A549 (cell line): ENCODE measurements at regions not wholly inside any gene's neighbourhood (a gene's known extent, or its start where the extent isn't known, plus 50 kb on each side); places are given as distances from the start of the nearest gene placed in this dataset.
"Not testable (repeated sequence)": the region's sequence is repeated elsewhere in the genome, so short reads cannot be mapped to it uniquely, and the experiment has no call there.

ENCODE experiments used
- CEBPB ChIP-seq, 2 experiments: fragments of >200 bp in 1 of 2; sonication (Bioruptor Twin) in 1 of 2; formaldehyde crosslinking in 1 of 2; IDR thresholded peaks; 2 replicates each; pipeline ENCODE4 v1.6.1; 2012 to 2016
- CTCF ChIP-seq: fragments of >200 bp; sonication (Bioruptor Twin); formaldehyde crosslinking; IDR thresholded peaks from 3 replicates; pipeline ENCODE4 v1.5.1; 2016
- EHMT2 ChIP-seq: fragments of 200-600 bp; sonication (generic); IDR thresholded peaks from 2 replicates; pipeline ENCODE4 v1.6.1; 2016; ENCODE audit warnings: antibody characterized with exemption, low read depth, mild to moderate bottlenecking, moderate library complexity
- ESRRA ChIP-seq: fragments of 150-350 bp; IDR thresholded peaks from 2 replicates; pipeline ENCODE4 v1.6.1; 2014; ENCODE audit warnings: mild to moderate bottlenecking, low read length, borderline replicate concordance
- HMGXB4 ChIP-seq: fragments of 250-450 bp; sonication (Bioruptor Pico); IDR thresholded peaks from 2 replicates; pipeline ENCODE4 v1.5.0; 2021; ENCODE audit warnings: mild to moderate bottlenecking, moderate library complexity, borderline replicate concordance
- MAX ChIP-seq: IDR thresholded peaks from 2 replicates; pipeline ENCODE4 v1.6.1; 2012
- MAZ ChIP-seq: fragments of 150-350 bp; IDR thresholded peaks from 2 replicates; pipeline ENCODE4 v1.6.1; 2014; ENCODE audit warnings: antibody characterized with exemption, low read depth, low read length, borderline replicate concordance
- POLR2A ChIP-seq: IDR thresholded peaks from 2 replicates; pipeline ENCODE4 v1.6.1; 2012; ENCODE audit warnings: mild to moderate bottlenecking, low read length
- RAD21 ChIP-seq, 2 experiments: fragments of >200 bp in 1 of 2; sonication (Bioruptor Twin) in 1 of 2; formaldehyde crosslinking in 1 of 2; IDR thresholded peaks in 1 of 2; conservative IDR thresholded peaks in 1 of 2; 2 replicates in 1 of 2; 3 replicates in 1 of 2; pipeline ENCODE4 v1.6.1; 2012 to 2018; ENCODE audit warnings: inconsistent platforms in 1 of 2
- RCOR1 ChIP-seq: fragments of 150-350 bp; IDR thresholded peaks from 2 replicates; pipeline ENCODE4 v1.6.1; 2014; ENCODE audit warnings: antibody characterized with exemption, low read length, low read depth
- SMC3 ChIP-seq: fragments of >200 bp; sonication (Bioruptor Twin); formaldehyde crosslinking; IDR thresholded peaks from 3 replicates; pipeline ENCODE4 v1.6.1; 2018; ENCODE audit warnings: inconsistent platforms
- ZFP36 ChIP-seq: fragments of 450-650 bp; IDR thresholded peaks from 2 replicates; pipeline ENCODE4 v1.6.1; 2014; ENCODE audit warnings: borderline replicate concordance; ENCODE audit not compliant: partially characterized antibody
- ZSCAN20 ChIP-seq: fragments of 250-450 bp; sonication (Bioruptor Pico); IDR thresholded peaks from 2 replicates; pipeline ENCODE4 v1.8.0; 2022; ENCODE audit warnings: mild to moderate bottlenecking, moderate library complexity

GRCh38 chr7:15054304-15054703 lies 151.8 kb upstream of the DGKB start:
- not testable (repeated sequence) for TF ChIP-seq HMGXB4 (CRISPR knock-in tag); MAZ; SMC3; MAX; POLR2A; ESRRA; CTCF; RCOR1; CEBPB (IDR thresholded peaks at IDR 0.05); RAD21 (conservative IDR thresholded peaks at IDR 0.05 in 1 of 2, IDR thresholded peaks at IDR 0.05 in 1 of 2); EHMT2; ZSCAN20 (CRISPR knock-in tag); ZFP36
